ENCODE measurements at regions not wholly inside any gene's neighbourhood (a gene's known extent, or its start where the extent isn't known, plus 50 kb on each side); places are given as distances from the start of the nearest gene placed in this dataset.
"Not testable (repeated sequence)": the region's sequence is repeated elsewhere in the genome, so short reads cannot be mapped to it uniquely, and the experiment has no call there.

- DNase-seq: no peak
These were observed 301.5 kb downstream of the NDUFA10 start for GRCh38 chr2:239723486-239724193.

- no peak for DNase-seq
These were observed 302.2 kb downstream of the NDUFA10 start for GRCh38 chr2:239722760-239723470.

- no peak for DNase-seq
These were observed 303.0 kb downstream of the NDUFA10 start for GRCh38 chr2:239721991-239722759.

GRCh38 chr2:239721531-239721930 lies 303.6 kb downstream of the NDUFA10 start:
- no peak for DNase-seq

- DNase-seq: no peak
These were observed 304.5 kb downstream of the NDUFA10 start for GRCh38 chr2:239720361-239721360.

GRCh38 chr2:239719791-239720360 lies 305.3 kb downstream of the NDUFA10 start:
- no peak for DNase-seq

- DNase-seq: not testable (repeated sequence)
These were observed 306.2 kb downstream of the NDUFA10 start for GRCh38 chr2:239718991-239719390.

DNA sequence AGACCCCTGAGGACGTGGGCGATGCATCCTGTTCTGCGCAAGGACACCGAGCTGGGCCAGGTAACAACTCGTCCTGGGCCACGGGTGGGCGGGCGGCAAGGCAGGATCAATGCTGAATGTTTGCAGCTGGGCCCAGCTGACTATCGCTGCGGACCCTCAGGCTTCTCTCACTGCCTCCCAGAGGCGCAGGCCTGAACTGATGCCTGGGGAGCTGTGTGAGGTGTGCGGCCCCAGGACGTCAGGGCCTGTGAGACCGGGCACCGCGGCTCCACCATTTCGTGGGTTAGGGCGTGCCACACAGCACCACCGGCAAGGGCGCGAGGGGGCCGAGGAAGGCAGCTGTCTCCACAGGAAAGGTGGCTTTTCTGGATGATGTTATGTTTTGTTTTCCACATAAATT lies 307.4 kb downstream of the NDUFA10 start:
- DNase-seq: no peak

- DNase-seq: no peak
These were observed 307.8 kb downstream of the NDUFA10 start for GRCh38 chr2:239717319-239717675.

DNA sequence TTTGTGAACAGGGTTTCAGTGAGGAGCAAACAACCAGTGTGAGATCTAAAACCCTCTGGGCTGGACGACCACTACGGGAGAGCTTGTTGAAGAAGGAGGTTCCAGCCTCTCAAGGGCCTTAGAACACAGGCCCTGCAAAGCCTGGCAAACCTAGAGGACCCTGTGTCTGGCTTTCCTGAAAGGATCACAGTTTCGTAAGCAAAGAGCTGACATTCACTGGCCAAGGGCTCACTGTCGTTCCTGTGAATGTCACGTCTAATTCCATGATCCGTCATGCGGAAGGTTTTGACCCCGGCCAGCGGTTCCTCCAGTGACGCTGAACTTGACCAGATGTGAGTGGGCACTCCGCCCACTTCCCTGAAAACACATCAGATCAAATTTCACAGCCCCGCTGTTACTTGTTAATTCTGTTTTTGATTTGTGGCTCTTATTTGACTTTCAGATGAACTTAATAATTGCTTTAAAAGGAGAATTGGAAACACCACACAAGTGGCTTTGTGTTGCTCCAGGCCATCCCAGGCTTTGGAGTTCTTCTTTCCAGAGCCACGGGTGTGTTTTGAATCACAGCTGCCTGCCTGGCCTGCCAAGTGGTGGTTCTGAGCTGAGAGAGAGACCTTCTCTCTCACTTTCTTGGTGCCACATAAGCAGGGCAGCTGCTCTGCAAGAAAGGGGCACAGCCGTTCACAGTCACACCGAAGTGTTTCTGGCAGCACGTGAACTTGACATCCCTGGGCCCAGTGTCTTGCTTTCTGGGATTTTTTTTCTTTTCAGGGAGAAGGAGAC lies 308.4 kb downstream of the NDUFA10 start:
- DNase-seq: no peak

DNA sequence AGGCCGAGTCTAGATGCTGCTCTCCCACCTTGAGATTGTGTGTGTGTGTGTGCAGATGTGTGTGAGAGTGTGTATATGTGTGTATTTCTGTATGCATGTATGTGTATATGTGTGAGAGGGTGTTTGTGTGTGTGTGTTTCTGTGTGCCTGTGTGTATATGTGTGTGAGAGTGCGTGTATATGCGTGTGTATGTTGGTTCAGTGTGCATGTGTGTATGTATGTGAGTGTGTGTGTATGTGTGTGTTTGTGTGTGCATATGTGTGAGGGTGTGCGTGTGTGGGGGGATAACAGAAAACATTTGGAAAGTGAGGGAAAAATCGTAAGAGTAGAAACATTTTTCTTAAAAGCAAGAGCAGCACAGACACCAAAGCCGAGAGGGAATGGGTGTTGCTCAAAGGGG lies 309.1 kb downstream of the NDUFA10 start:
- DNase-seq: no peak

DNA sequence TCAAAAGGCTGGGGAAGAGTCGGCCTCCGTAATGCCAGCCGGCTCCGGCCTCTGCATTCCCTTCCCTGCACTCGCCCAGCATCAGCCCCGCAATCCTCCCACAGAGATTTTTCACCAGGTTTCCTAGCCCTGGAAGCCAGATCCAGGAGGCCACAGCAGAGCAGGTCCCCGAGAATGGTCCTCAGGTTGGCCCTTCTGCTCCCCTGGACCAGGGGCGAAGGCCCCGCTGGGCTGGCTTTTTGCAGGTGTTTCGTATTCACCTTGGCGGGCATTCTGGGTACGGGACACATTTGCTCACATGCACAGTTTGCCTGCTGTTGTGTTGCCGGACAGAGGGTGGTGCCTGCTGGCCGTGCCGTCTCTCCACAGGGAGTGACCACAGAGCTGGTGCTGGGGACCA lies 309.5 kb downstream of the NDUFA10 start:
- DNase-seq: no peak

DNA sequence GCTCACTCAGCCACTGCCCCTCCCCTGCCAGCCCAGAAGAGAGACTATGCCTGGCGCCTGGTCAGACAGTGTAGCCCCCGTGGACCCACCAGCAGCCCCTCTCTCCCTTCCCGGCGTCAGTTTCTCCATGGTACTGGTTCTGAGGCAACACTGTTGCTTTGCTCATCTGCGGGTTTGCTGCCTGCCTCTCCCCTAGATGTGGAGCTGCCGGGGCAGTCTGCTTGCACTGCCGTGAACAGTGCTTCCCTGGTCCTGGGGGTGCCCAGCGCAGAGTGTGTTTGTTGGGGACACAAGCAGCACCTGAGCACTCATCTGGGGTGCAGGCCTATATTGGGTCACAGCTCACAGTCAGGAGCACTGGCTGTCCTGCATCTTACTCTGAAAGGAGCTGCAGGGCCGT lies 309.9 kb downstream of the NDUFA10 start:
- no peak for DNase-seq

GRCh38 chr2:239714116-239714515 lies 311.0 kb downstream of the NDUFA10 start:
- no peak for DNase-seq

GRCh38 chr2:239712755-239713154 lies 311.9 kb upstream of the HDAC4 start:
- no peak for DNase-seq

- no peak for DNase-seq
These were observed 311.2 kb upstream of the HDAC4 start for GRCh38 chr2:239711911-239712570.

DNA sequence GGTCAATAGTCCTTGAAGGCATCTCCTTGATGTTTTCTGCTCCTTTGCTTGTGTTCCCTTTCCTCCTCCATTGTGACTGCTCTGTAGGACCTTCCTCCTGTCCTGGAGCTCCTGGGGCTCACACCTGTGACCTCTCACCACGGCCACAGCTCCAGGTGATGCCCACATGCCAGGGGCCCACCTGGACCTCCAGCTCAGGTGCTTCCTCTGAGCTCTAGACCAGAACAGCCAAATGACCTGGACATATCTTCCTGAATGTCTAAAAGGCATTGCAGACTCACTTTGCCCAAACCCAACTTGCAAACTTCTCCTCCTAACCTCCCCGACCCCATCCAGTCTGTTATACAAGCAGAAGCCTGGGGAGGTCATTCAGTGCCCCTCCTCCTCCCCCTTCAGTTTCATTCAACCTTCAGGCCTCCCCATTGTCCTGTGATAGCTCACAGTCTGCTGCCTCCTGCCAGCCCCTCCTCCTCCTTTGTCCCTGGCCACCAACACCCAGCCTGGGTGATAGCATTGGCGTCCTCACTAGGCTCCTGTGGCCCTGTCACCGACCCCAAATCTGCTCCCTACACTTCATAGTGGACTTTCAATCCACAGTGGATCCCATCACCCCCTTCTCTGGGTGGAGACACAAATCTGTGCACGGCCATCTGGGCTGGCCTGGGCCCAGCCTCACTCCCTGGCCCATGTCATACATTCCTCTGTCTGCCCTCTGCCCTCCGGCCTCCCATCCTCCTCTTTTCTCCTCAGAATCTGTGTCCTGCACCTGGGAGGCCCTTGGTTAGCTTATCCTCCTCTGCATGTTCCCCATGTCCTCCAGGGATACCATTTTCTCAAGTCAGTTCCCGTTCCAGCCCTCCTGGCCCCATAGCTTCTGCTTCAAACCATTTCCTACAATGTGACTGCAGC lies 310.4 kb upstream of the HDAC4 start:
- no peak for DNase-seq

DNA sequence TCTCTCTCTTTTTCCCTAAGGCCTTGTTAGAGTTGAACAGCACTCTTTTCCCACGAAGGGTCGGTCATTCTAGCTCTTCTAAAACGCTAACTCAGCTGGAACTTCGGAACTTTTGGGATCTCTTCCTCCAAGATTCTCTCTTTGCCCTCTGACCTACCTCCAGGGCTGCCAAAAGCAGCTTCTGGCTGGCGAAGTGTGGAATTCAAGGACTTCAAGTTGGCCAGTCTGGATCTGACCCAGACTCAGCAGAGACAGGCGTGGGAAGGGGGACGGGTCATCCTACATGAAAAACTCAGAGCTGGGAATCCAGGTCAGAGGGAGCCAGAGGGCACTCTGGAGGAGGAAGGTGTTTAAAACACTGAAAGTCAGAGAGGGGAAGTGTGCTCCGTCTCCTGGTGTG lies 305.5 kb upstream of the HDAC4 start:
- no peak for DNase-seq

- no peak for DNase-seq
These were observed 303.9 kb upstream of the HDAC4 start for GRCh38 chr2:239704737-239705136.

GRCh38 chr2:239703834-239704233 lies 303.0 kb upstream of the HDAC4 start:
- no peak for DNase-seq
